Heart right ventricle (tissue), 16 donors: ENCODE measurements at regions not wholly inside any gene's neighbourhood (a gene's known extent, or its start where the extent isn't known, plus 50 kb on each side); places are given as distances from the start of the nearest gene placed in this dataset.
A peak's percentile ranks its signal among the peaks of the same experiment; 100 is the strongest.

Experiments
- ATAC-seq, 8 donors: fragments of 200-7000 bp; cut with Tn5 transposase; one replicate each; pipeline ENCODE4 v1.9.1; 2020; ENCODE audit warnings: mild to moderate bottlenecking in 8 of 8, moderate library complexity in 8 of 8, moderate number of reproducible peaks in 1 of 8
- DNase-seq, 2 donors: peaks; one replicate each; pipeline ENCODE4 v3.0.0-alpha.2; 2020
- H3K27ac ChIP-seq, 10 donors: fragments of 200-600 bp; sonication (generic) in 2 of 10; one replicate each; pipeline versions ENCODE4 v1.5.0 to v1.8.0; 2020 to 2022; ENCODE audit warnings: mild to moderate bottlenecking in 3 of 10
- H3K27me3 ChIP-seq, 7 donors: fragments of 200-600 bp; one replicate each; pipeline ENCODE4 v1.8.0; 2021 to 2022; ENCODE audit warnings: mild to moderate bottlenecking in 2 of 7
- H3K36me3 ChIP-seq, 9 donors: fragments of 200-600 bp; sonication (generic) in 1 of 9; one replicate each; pipeline versions ENCODE4 v1.5.0 to v1.8.0; 2020 to 2022; ENCODE audit warnings: mild to moderate bottlenecking in 2 of 9
- H3K4me1 ChIP-seq, 9 donors: fragments of 200-600 bp; sonication (generic) in 1 of 9; one replicate each; pipeline versions ENCODE4 v1.5.0 to v1.8.0; 2020 to 2022; ENCODE audit warnings: mild to moderate bottlenecking in 4 of 9
- H3K4me3 ChIP-seq, 10 donors: fragments of 200-600 bp; sonication (generic) in 2 of 10; one replicate each; pipeline versions ENCODE4 v1.5.0 to v1.8.0; 2020 to 2022; ENCODE audit warnings: mild to moderate bottlenecking in 7 of 10, moderate library complexity in 2 of 10
- H3K9me3 ChIP-seq, 11 donors: fragments of 200-600 bp in 10 of 11; sonication (generic) in 2 of 11; one replicate each; pipeline versions ENCODE4 v1.5.0 to v1.8.0; 2013 to 2022; ENCODE audit warnings: mild to moderate bottlenecking in 2 of 11, control low read depth in 1 of 11, moderate library complexity in 1 of 11
- CTCF ChIP-seq, 9 donors: fragments of 200-600 bp; sonication (generic) in 2 of 9; IDR thresholded peaks; one replicate each; pipeline versions ENCODE4 v1.5.0 to v1.8.0; 2021 to 2022; ENCODE audit warnings: antibody characterized with exemption in 9 of 9, mild to moderate bottlenecking in 5 of 9, moderate library complexity in 1 of 9
- WGBS, 2 donors: extraction: QIAGEN DNeasy Blood & Tissue Kit; methylation state at CpG; one replicate each; pipeline ENCODE4 v1.1.7; 2013; ENCODE audit warnings: inconsistent platforms in 1 of 2; 5-methylcytosine and 5-hydroxymethylcytosine counted together
- intact Hi-C, 10 donors: fragments of 100-400 bp; cut with DNase I; formaldehyde crosslinking; loops; one replicate each; pipeline versions ENCODE4 v1.11.1 to v1.14.2; 2022
- donor health status: Arrhythmogenic right ventricular cardiomyopathy.
- donor health status: ischemic (EF 13 %, LVEDD 7.1; RV severe dilation, severe dysfunction).
- donor health status: healthy with polysubstance abuse.
- donor health status: DM: no; HTN: yes; CAD: no.
- donor health status: DM: no; HTN: no; CAD: no.
- donor health status: ischemic (EF 25% LVEDD 6.9; RV normal size, moderate dysfunction).
- donor health status: ischemic (EF 25% LVEDD 5.7; RV mildly dilated, moderate dysfunction).
- donor health status: healthy.
- donor health status: DM: yes; HTN: yes; CAD: no.
- donor health status: Ischemic cardiomyopathy.
- donor health status: ischemic (EF 35%, LVEDD 5.7; RV mildly dilated, moderate dysfunction).
- donor health status: nonischemic (EF 11% LVEDD 7.7; RV severe dilation, severe dysfunction).
- donor health status: DM: yes; HTN: yes; CAD: no.
- donor health status: PGD.
- donor health status: ischemic (EF 29% LVEDD 5.4; RV normal size, mild dysfunction).
- donor health status: nonischemic (EF 23%, LVEDD 6.1; RV moderate dilation, normal function).

GRCh38 chr1:164186881-164187280, 372.1 kb upstream of the PBX1 start:
- Histone ChIP-seq H3K9me3 (peaks cover 0 to 3% (median 0%) of the 10 kb centered on the region in 11 donors), H3K4me1 (no peaks in the 10 kb centered on the region), H3K27ac (no peak overlapping the region), H3K36me3 (no peaks in the 10 kb centered on the region), H3K4me3 (no peak overlapping the region), H3K27me3 (no peaks in the 10 kb centered on the region)
- WGBS, 2 donors: 44 to 51% methylated on average over 5 of the region's 5 CpGs
- TF ChIP-seq CTCF (IDR thresholded peaks at IDR 0.05): no peak
- intact Hi-C loops: no loop called here
- DNase-seq: no peak
- ATAC-seq: no peak

- Histone ChIP-seq H3K27me3 (no peaks in the 10 kb centered on the region), H3K36me3 (no peaks in the 10 kb centered on the region), H3K9me3 (peaks cover 0 to 13% (median 0%) of the 10 kb centered on the region in 11 donors), H3K27ac (no peak overlapping the region), H3K4me1 (no peaks in the 10 kb centered on the region), H3K4me3 (no peak overlapping the region)
- intact Hi-C loops: no loop called here
- no peak for TF ChIP-seq CTCF (IDR thresholded peaks at IDR 0.05)
- 49 to 57% methylated on average over 4 of the region's 4 CpGs for WGBS, 2 donors
- DNase-seq: no peak
- ATAC-seq: peak in 1 of 8 donors; percentile 18
Observed at GRCh38 chr1:164188497-164188896, 370.5 kb upstream of the PBX1 start.

GRCh38 chr1:164191191-164191590, 367.8 kb upstream of the PBX1 start:
- intact Hi-C loops: loop anchor here in 1 of 10 donors (10.0 kb wide), 1 partner anchor 84 kb away; no protein-coding TSS in a partner anchor
- no peaks in the 10 kb centered on the region for H3K27me3 ChIP-seq
- H3K36me3 ChIP-seq: no peaks in the 10 kb centered on the region
- peaks cover 0 to 24% (median 0%) of the 10 kb centered on the region in 11 donors for H3K9me3 ChIP-seq
- no peaks in the 10 kb centered on the region for H3K4me1 ChIP-seq
- no peak overlapping the region for H3K27ac ChIP-seq
- no peak for ATAC-seq
- H3K4me3 ChIP-seq: no peak overlapping the region
- TF ChIP-seq CTCF (IDR thresholded peaks at IDR 0.05): no peak
- DNase-seq: no peak

- TF ChIP-seq CTCF (IDR thresholded peaks at IDR 0.05): no peak
- H3K36me3 ChIP-seq: no peaks in the 10 kb centered on the region
- H3K27me3 ChIP-seq: no peaks in the 10 kb centered on the region
- ATAC-seq: peak in 4 of 8 donors; percentile 19 to 69 (median 48)
- DNase-seq: no peak
- 60 to 75% methylated on average over 3 of the region's 3 CpGs for WGBS, 2 donors
- H3K4me1 ChIP-seq: no peaks in the 10 kb centered on the region
- no peak overlapping the region for H3K4me3 ChIP-seq
- H3K9me3 ChIP-seq: peaks cover 0 to 3% (median 0%) of the 10 kb centered on the region in 11 donors
- intact Hi-C loops: no loop called here
- no peak overlapping the region for H3K27ac ChIP-seq
Observed at GRCh38 chr1:164210211-164210739, 348.7 kb upstream of the PBX1 start.
